CD14-positive monocyte (primary cell): ENCODE measurements at regions not wholly inside any gene's neighbourhood (a gene's known extent, or its start where the extent isn't known, plus 50 kb on each side); places are given as distances from the start of the nearest gene placed in this dataset.

Experiments
- DNase-seq, 3 donors: peaks; one replicate each; pipeline ENCODE4 v3.0.0-alpha.2; 2011 to 2022
- H2AFZ ChIP-seq: 2 replicates; pipeline ENCODE4 v1.6.0; 2012; ENCODE audit warnings: mild to moderate bottlenecking, low read depth, low read length, inconsistent platforms; ENCODE audit not compliant: insufficient read depth, poor library complexity, severe bottlenecking
- H3K27ac ChIP-seq, 2 donors: 1 replicate in 1 of 2; 2 replicates in 1 of 2; pipeline ENCODE4 v1.5.1; 2012 to 2013; ENCODE audit warnings: low read length in 2 of 2, control low read depth in 1 of 2, inconsistent platforms in 1 of 2, low read depth in 1 of 2, mild to moderate bottlenecking in 1 of 2
- H3K27me3 ChIP-seq, 2 donors: one replicate each; pipeline versions ENCODE4 v1.6.0 to v1.6.1; 2011 to 2013; ENCODE audit warnings: low read length in 2 of 2; ENCODE audit not compliant: control insufficient read depth in 2 of 2, insufficient read depth in 2 of 2
- H3K36me3 ChIP-seq, 2 donors: replicated peaks in 1 of 2; 1 replicate in 1 of 2; 2 replicates in 1 of 2; pipeline versions ENCODE4 v1.5.1 to v1.6.1; 2012 to 2013; ENCODE audit warnings: low read length in 2 of 2, control low read depth in 1 of 2, inconsistent platforms in 1 of 2, mild to moderate bottlenecking in 1 of 2; ENCODE audit not compliant: insufficient read depth in 2 of 2, control insufficient read depth in 1 of 2
- H3K4me1 ChIP-seq, 2 donors: 1 replicate in 1 of 2; 2 replicates in 1 of 2; pipeline versions ENCODE4 v1.5.1 to v1.6.1; 2012 to 2013; ENCODE audit warnings: low read length in 2 of 2, control low read depth in 1 of 2, inconsistent platforms in 1 of 2, mild to moderate bottlenecking in 1 of 2, moderate library complexity in 1 of 2; ENCODE audit not compliant: insufficient read depth in 2 of 2, control insufficient read depth in 1 of 2
- H3K4me2 ChIP-seq: replicated peaks from 2 replicates; pipeline ENCODE3; 2012; ENCODE audit warnings: low read length, moderate library complexity, mild to moderate bottlenecking; ENCODE audit not compliant: poor library complexity, severe bottlenecking; ENCODE audit errors: extremely low read depth
- H3K4me3 ChIP-seq, 3 experiments: fragments of 200-600 bp in 1 of 3; sonication (generic) in 1 of 3; replicated peaks in 1 of 3; 1 replicate in 2 of 3; 2 replicates in 1 of 3; pipeline ENCODE4 v1.5.1; 2011 to 2013; ENCODE audit warnings: low read length in 3 of 3, mild to moderate bottlenecking in 3 of 3, control low read depth in 2 of 3, low read depth in 2 of 3, inconsistent platforms in 1 of 3, moderate library complexity in 1 of 3
- H3K79me2 ChIP-seq: 2 replicates; pipeline ENCODE4 v1.6.0; 2012; ENCODE audit warnings: mild to moderate bottlenecking, control low read depth, inconsistent platforms, low read length, moderate library complexity; ENCODE audit not compliant: insufficient read depth
- H3K9ac ChIP-seq: 2 replicates; pipeline ENCODE4 v1.6.0; 2017; ENCODE audit warnings: low read length, mild to moderate bottlenecking; ENCODE audit not compliant: insufficient read depth, poor library complexity, severe bottlenecking
- H3K9me3 ChIP-seq, 2 donors: replicated peaks in 1 of 2; 1 replicate in 1 of 2; 2 replicates in 1 of 2; pipeline versions ENCODE4 v1.5.1 to v1.6.1; 2012 to 2013; ENCODE audit warnings: low read length in 2 of 2, control low read depth in 1 of 2; ENCODE audit not compliant: control insufficient read depth in 1 of 2, insufficient read depth in 1 of 2
- H4K20me1 ChIP-seq: 2 replicates; pipeline ENCODE4 v1.6.0; 2012; ENCODE audit warnings: mild to moderate bottlenecking, low read length, control low read depth, moderate library complexity; ENCODE audit not compliant: insufficient read depth
- H3K27ac Mint-ChIP-seq, 7 donors: one replicate each; pipeline ENCODE4 v1.8.0; 2020; ENCODE audit warnings: mild to moderate bottlenecking in 7 of 7, mixed read lengths in 7 of 7, moderate library complexity in 6 of 7, inconsistent platforms in 2 of 7
- H3K27me3 Mint-ChIP-seq, 3 donors: one replicate each; pipeline ENCODE4 v1.8.0; 2021 to 2022; ENCODE audit warnings: low read depth in 3 of 3, mild to moderate bottlenecking in 3 of 3, mixed read lengths in 3 of 3, moderate library complexity in 3 of 3, inconsistent platforms in 1 of 3
- H3K36me3 Mint-ChIP-seq, 2 donors: one replicate each; pipeline ENCODE4 v1.8.0; 2020; ENCODE audit warnings: mixed read lengths in 2 of 2, inconsistent platforms in 1 of 2, mild to moderate bottlenecking in 1 of 2
- H3K4me1 Mint-ChIP-seq: one replicate; pipeline ENCODE4 v1.8.0; 2020; ENCODE audit warnings: mild to moderate bottlenecking, mixed read lengths
- H3K4me3 Mint-ChIP-seq, 2 donors: one replicate each; pipeline ENCODE4 v1.8.0; 2020; ENCODE audit warnings: mild to moderate bottlenecking in 2 of 2, mixed read lengths in 2 of 2, moderate library complexity in 1 of 2
- H3K9me3 Mint-ChIP-seq, 7 donors: one replicate each; pipeline ENCODE4 v1.8.0; 2020 to 2022; ENCODE audit warnings: mixed read lengths in 7 of 7, mild to moderate bottlenecking in 6 of 7, moderate library complexity in 6 of 7, inconsistent platforms in 2 of 7
- WGBS: methylation state at CpG from one replicate; pipeline ENCODE4 v1.1.5; 2013; ENCODE audit warnings: missing lambda C conversion rate; ENCODE audit not compliant: insufficient coverage; 5-methylcytosine and 5-hydroxymethylcytosine counted together
- intact Hi-C, 2 donors: fragments of 100-400 bp; cut with micrococcal nuclease; formaldehyde crosslinking; loops; one replicate each; pipeline versions ENCODE4 v1.15.0 to v1.15.1; 2023
- TF ChIP-seq, protein P1 (sequence below): fragments of 200-600 bp; IDR thresholded peaks from one replicate; pipeline ENCODE4 v1.8.0; 2022; ENCODE audit warnings: antibody characterized with exemption, mild to moderate bottlenecking

DNA sequence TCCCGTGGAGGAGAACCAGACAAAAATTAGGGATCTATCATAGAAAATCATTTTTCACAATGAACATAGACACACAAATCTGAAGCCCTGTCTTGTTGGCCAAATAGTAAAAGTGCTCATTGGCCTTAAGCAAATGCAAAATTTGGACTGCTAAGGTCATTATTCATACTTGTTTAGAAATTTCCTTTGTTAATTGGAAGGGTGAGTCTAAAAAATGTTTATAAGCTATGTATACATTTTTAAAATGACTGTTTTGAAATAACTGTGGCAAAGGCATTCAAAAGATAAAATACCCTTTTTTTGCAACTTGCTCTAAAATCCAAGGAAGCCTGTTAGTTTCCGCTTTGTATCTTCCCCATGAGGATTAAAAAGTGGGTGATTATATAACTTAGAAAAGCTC is 195.0 kb downstream of the ZNF330 start:
- Histone ChIP-seq H4K20me1 (peaks cover 100% of the 10 kb centered on the region), H3K4me1 (no peaks in the 10 kb centered on the region), H3K4me2 (no peak overlapping the region), H2AFZ (no peak overlapping the region), H3K9ac (no peak overlapping the region), H3K27me3 (no peaks in the 10 kb centered on the region), H3K27ac (no peak overlapping the region), H3K9me3 (no peaks in the 10 kb centered on the region), H3K36me3 (no peaks in the 10 kb centered on the region), H3K4me3 (no peak overlapping the region), H3K79me2 (no peaks in the 10 kb centered on the region)
- no peak overlapping the region for H3K4me3 Mint-ChIP-seq
- H3K36me3 Mint-ChIP-seq = peaks cover 4 to 12% of the 10 kb centered on the region in 2 donors
- no CpG with 5 or more reads among the region's 2 CpGs for WGBS
- H3K9me3 Mint-ChIP-seq = peaks cover 0 to 5% (median 0%) of the 10 kb centered on the region in 7 donors
- TF ChIP-seq, protein P1, sequence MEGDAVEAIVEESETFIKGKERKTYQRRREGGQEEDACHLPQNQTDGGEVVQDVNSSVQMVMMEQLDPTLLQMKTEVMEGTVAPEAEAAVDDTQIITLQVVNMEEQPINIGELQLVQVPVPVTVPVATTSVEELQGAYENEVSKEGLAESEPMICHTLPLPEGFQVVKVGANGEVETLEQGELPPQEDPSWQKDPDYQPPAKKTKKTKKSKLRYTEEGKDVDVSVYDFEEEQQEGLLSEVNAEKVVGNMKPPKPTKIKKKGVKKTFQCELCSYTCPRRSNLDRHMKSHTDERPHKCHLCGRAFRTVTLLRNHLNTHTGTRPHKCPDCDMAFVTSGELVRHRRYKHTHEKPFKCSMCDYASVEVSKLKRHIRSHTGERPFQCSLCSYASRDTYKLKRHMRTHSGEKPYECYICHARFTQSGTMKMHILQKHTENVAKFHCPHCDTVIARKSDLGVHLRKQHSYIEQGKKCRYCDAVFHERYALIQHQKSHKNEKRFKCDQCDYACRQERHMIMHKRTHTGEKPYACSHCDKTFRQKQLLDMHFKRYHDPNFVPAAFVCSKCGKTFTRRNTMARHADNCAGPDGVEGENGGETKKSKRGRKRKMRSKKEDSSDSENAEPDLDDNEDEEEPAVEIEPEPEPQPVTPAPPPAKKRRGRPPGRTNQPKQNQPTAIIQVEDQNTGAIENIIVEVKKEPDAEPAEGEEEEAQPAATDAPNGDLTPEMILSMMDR = no peak
- peak overlapping the region in 1 of 7 donors; percentile 11 for H3K27ac Mint-ChIP-seq
- intact Hi-C loops = no loop called here
- H3K27me3 Mint-ChIP-seq = peaks cover 0 to 1% (median 0%) of the 10 kb centered on the region in 3 donors
- H3K4me1 Mint-ChIP-seq = no peaks in the 10 kb centered on the region
- no peak for DNase-seq

DNA sequence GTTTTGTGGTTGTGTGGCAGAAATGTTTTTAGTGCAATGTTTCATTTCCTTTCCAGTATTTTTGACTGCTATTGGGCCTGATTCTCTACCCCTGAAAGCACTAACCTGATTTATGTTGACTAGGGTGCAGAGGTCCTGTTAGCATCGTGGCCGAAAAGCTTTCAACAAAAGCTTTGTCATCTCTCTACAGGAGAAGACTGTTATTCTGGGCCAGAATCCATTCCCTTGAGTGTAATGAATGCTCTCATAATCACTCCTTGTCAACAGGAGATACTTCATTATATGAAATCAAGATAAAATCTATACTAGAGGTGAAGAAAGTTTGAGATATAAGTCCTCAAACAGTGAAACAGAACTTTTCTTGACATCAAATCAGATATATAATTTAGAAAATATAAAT is 195.5 kb downstream of the ZNF330 start:
- Mint-ChIP-seq H3K27me3 (peaks cover 0 to 1% (median 0%) of the 10 kb centered on the region in 3 donors), H3K9me3 (peaks cover 0 to 5% (median 0%) of the 10 kb centered on the region in 7 donors)

More for the DNA sequence above, 195.5 kb downstream of the ZNF330 start:
- H4K20me1 ChIP-seq = peaks cover 100% of the 10 kb centered on the region
- H3K4me2 ChIP-seq = no peak overlapping the region
- no peak overlapping the region for H2AFZ ChIP-seq
- no peak overlapping the region for H3K27ac Mint-ChIP-seq
- TF ChIP-seq, protein P1 = no peak
- H3K36me3 ChIP-seq = no peaks in the 10 kb centered on the region
- peaks cover 4 to 12% of the 10 kb centered on the region in 2 donors for H3K36me3 Mint-ChIP-seq
- H3K4me1 ChIP-seq = no peaks in the 10 kb centered on the region
- H3K4me3 ChIP-seq = no peak overlapping the region
- intact Hi-C loops = no loop called here
- H3K27me3 ChIP-seq = no peaks in the 10 kb centered on the region
- H3K9ac ChIP-seq = no peak overlapping the region
- no peaks in the 10 kb centered on the region for H3K4me1 Mint-ChIP-seq
- no peak overlapping the region for H3K4me3 Mint-ChIP-seq
- no peak for DNase-seq
- H3K27ac ChIP-seq = no peak overlapping the region
- WGBS = no CpG with 5 or more reads among the region's 2 CpGs
- no peaks in the 10 kb centered on the region for H3K79me2 ChIP-seq
- H3K9me3 ChIP-seq = no peaks in the 10 kb centered on the region
